SKM-1 treated with dmso at 0.1 percent for 144 hours (cell line): ENCODE measurements at regions not wholly inside any gene's neighbourhood (a gene's known extent, or its start where the extent isn't known, plus 50 kb on each side); places are given as distances from the start of the nearest gene placed in this dataset.
"Not testable (repeated sequence)": the region's sequence is repeated elsewhere in the genome, so short reads cannot be mapped to it uniquely, and the experiment has no call there.

Source experiments
- DNase-seq: peaks from one replicate; lab custom pipeline; 2025; ENCODE audit not compliant: unreplicated experiment; lab: John Stamatoyannopoulos, UW

DNA sequence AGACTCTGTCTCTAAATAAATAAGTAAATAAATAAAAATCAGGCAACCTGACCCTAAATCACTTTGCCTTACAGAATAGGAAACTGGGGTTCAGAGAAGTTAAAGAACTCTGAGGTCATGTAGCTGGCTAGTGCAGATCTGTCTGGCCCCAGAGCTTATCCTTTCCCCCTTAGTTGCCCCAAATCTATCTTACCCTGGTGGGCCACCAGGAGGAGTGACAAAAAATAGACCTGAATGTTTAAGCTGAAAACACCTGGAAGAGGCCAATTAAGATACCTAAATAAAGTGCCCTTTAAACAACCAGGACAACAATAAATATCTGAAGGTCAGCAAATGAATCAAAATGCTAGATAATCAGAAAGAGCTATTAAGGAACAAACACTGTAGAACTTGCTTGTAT, 59.7 kb downstream of the TEX35 start:
- DNase-seq = no peak

DNA sequence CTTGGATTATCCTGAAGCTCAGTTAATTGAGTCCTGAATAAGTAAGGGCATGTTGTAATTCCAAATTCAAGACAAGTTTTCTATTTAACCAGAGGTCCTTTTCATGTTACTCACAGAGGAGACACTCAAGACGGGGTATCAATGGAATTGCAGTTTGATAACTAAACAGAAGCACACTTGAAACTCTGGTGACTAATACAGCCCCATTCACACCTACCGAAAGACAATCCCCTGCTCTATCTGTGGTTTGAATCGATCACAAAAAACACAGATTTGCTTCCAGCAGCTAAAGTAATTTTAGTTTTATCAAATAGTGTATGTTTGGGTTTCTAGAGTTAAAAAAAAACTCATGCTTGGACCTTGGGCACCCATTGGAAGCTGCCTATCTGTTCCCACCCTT, 60.4 kb downstream of the TEX35 start:
- DNase-seq = no peak

DNA sequence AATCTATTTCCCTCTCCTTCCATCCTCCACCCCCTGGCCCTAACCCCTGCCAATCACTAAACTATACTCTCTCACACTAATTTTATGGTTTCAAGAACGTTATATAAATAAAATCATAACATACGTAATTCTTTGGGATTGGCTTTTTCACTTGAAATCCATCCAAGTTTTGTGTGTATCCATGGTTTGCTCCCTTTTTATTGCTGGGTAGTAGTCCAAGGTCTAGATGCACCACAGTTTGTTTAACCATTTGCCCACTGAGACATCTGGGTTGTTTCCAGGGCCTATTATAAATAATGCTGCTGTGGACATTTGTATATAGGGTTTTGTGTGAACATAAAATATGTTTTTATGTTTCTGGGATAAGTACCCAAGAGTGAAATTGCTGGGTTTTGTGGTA, 61.4 kb downstream of the TEX35 start:
- no peak for DNase-seq

DNA sequence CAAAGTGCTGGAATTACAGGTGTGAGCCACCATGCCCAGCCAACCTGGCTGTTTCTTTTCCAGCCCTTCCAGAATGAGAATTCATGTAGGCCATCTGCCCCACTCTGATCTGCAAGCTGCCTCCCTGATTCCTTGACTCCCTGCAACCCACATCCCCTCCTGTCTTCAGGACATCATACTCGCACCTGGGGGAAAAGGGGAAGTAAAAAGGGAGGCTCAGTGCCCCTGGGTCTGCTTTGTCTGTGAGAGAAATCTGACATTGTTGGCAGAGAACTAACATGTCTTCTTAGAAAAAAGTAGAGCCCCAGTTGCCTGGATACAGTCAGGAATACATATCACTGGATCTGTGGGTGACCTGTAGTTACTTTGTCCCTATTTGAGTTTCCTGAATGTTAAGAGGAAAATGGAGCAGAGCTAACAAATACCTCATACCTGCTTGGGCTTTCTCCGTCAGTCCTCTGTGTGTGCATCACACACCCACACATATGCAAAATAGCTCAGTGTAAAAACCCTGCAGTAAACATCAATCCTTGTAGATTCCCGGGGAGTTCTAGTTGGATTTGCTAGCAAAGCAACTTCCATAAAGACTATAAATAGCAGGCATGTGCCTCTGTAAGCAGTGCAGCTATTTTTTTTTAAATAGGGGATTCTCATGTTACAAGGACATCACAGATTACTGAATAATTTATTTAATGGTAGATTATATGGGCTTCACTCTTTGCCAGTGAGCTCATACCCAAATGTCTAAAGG, 62.9 kb downstream of the TEX35 start:
- DNase-seq = no peak

DNA sequence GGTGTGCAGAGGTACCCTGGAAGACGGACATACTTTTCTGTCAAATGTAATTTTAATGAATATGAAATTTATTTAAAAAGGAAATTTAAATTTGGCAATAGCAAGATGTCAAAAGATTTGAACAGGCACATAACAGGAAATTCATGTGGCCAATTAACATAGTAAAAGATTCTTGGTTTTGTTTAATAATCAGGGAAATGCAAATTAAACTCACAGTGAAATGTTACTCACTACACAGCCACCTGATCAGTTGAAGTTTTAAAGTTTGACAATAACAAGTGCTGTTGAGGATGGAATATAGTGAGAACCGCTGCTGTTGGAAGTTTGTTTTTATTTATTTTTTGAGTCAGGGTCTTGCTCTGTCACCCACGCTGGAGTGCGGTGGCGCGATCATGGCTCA, 63.9 kb downstream of the TEX35 start:
- no peak for DNase-seq

DNA sequence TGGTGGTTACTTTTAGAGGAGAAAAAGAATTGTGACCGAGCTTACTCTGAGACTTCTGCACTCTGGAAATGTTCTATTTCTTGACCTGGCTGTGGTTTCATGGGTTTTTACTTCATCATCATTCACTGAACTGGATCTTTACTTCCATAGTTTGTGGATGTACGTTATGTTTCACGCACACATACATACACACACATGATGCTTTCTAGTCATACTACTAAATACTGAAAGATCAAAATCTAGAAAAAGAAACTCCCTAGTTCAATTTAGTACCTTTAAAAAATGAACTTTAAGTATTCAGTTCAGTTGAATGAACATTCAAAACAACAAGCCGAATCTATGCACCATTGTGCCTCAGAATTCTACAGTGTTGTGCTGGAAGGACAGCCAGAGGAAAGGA, 65.0 kb downstream of the TEX35 start:
- no peak for DNase-seq

DNA sequence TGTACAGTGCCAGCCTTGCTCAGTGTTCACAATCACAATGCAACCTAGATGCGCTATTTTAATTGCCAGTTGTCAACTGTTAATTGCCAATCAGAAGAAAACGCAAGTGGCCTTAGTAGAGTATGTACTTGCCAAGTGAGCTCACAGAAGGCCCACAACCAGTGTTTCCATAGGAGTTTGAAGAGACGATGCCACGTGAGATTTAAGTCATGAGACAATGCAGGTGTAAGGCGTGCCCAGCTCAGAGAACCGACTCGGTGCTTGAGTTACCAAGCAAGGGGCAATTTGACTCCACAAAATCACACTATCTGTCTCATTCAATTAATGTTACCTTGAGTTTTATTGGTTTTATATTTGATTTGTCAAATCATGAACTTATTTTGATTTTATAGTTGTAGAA, 65.6 kb downstream of the TEX35 start:
- no peak for DNase-seq

DNA sequence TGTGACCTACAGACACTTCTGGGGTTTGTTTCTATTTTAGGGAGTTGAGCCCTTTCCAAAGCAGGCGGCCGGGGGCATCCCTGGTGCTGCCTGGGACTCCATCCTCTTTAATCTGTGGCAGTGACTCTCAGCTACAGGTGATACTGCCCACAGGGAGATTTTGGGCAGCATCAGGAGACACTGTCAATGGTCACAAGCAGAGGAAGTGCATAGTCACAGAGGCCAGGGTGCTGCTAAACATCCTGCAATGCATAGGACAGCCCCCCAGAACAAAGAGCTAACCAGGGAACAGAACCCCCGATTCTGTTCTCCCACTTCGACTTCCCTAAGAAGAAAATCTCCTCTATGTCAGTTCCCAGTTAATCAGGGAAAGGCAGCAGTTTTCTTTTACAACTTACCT, 66.2 kb downstream of the TEX35 start:
- DNase-seq = no peak

DNA sequence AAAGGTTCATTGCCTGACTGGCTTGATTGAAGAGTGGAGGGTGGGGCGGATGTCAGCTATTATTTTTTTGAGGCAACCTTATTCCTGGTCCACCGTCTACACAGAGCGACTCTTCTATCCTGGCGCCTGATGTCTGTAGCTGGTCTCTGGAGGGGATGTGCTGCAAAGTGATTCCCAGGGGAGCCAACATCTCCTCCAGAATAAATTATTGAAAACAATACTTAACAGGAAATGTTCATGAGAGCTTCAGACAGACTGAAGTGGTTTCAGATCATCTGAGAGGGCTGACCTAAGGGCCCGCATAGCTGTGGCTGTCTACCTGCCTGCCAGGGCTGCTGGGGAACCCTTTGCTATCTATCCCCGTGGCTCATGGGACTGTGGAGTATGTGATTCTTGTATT, 66.7 kb downstream of the TEX35 start:
- no peak for DNase-seq

DNA sequence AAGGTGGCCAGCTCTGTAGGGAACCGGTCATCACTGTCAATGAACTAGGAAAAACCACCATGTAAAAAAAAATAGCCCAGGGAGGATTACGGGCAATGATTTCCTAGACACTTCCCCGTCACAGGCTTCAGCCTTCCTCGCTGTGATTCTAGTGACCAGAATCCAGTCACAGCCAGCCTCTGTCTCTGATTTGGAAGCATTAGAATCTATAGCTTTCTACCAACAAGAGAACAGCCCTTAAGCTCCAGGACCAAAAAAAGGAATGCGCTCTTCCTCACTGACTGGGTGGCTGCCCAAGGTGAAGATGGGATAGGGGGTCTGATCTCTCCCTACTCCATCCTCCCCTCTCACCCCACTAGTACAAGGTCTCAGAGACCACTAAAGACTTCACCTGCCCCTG, 67.2 kb downstream of the TEX35 start:
- no peak for DNase-seq

DNA sequence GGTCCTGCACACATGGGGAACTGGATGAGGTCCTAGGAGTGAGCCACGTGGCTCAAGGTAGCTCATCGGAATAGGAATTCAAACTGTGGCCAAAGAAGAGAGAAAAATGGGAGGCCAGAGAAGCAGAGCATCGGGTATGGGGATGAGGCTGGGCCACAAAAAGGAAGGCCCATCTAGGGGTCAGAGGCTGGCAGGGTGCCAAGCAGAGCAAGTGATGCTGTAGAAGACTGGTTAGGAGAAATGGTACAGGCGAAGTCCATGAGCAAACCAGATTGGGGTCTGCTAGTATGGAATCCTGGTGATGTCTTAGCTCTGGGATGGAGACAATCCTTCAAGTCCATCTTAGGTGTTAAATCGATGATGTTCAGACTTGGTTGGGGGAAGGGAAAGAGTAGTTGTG, 68.0 kb downstream of the TEX35 start:
- DNase-seq = no peak

DNA sequence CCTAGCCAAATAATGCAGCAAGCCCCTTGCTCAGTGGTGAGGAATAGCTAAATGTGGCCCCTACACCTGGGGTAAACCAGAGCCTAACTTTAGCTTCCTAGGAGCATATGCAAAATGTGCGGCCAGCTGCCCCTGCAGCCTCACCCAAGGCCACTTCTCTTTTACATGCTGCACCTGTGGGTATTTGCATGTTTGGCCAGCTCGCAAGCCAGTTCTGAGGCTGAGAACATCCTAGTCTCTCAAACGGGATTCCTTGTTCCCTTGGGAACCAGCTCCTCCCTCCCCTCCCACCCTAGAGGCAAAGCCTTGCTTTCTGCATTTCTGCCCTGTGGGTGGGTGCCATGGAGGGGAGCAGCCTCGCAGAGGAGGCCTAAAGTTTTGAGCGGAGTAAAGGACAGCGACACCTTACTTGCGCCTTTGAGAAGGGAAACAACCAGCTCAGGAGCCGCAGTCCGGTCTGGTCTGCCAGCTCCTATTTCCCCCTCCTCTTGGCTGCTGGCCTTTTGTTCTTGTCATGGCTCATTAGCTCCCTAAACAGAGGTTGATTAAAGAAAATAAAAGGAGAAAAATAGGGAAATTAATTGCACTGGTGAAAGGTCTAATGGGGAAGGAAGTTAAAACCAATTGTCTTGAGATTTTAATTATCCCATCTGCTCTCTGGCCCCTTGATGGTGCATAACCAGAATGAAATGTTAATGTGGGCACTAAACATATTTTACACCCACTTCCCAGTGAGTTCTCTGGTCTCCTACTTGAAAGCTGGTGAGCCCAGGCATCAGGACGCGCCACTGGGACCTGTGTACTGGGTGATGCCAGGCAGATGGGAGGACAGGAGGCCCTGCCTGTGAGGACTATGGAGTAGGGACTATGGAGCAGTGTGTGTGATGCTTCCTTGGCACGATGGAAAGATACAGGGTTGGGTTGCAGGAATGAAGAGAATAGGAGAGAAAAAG, 68.7 kb downstream of the TEX35 start:
- DNase-seq = no peak

DNA sequence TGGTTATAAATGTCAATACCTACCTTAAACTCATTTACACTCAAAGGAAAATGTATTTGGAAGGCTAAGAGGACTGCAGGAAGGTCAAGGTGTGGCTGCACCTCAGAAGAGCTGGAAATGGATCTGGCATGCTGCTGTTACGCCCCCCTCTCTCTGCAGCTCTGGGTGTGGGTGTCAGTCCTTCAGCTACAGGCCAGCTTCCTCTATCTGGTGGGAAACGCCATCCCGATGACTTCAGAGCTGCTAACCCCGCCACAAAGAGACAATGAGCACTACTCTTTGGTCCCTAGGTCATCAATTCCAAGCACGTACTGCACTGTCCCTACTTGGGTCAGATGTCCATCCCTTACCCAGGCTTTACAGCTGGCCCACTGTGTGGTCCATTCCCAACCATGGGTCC, 74.2 kb downstream of the TEX35 start:
- no peak for DNase-seq

DNA sequence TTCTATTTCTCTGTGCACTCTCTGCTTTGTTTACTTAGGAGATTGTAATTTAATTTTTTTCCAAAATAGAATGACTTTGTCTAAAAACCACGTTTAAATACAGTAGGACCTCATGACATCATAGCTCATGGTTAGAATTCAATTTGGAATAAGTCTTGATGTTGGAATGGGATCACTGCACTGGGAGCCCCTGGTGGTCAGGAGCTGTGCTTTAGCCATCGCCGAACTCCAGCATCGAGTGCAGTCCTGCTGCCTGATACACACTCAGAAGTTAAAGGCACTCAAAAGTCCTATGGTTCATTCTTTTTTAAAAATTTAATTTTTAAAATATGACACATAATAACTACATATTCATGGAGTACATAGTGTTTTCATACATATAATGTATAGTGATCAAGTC, 75.1 kb downstream of the TEX35 start:
- DNase-seq = no peak

DNA sequence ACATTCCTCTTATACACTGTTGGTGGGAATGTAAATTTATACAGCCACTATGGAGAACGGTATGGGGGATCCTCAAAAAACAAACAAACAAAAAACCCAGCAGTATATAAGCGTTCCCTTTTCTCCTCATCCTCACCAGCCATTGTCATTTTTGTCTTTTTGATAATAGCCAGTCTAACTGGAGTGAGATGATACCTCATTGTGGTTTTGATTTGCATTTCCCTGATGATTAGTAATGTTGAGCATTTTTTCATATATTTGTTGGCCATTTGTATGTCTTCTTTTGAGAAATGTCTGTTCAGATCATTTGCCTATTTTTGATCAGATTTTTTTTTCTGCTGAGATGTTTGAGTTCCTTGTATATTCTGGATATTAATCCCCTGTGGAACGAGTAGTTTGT, 76.1 kb downstream of the TEX35 start:
- DNase-seq = not testable (repeated sequence)

DNA sequence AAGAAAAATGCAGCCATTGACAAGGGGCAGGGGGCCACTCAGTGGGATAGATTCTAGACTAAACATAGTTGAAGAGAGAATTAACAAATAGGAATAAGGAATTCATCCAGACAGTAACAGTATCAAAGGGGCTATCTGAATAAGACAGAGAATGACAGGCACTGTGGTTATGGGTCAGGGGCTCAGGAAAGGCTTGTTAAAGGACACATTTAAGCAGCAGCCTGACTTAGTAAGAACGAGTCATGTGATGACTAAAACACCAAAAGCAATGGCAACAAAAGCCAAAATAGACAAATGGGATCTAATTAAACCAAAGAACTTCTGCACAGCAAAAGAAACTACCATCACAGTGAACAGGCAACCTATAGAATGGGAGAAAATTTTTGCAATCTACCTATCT, 78.9 kb downstream of the TEX35 start:
- not testable (repeated sequence) for DNase-seq

DNA sequence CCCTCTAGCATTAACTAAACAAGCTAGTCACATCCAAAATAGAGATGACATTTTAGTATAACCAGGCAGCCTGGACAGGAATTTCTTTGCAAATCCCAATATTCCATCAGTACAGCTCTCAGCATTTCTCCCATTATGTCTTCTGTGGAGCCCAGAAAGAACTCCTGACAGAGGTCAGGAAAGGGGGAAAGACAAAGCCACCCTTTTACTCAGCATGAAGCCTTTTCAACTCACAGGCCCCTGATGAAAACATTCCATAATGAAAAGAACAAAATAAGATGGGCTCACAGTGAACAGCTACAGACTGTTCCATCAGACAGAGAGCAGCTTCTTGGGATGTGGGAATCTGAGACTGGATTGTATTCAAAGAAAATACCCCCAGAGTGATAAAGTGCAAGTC, 80.6 kb downstream of the TEX35 start:
- DNase-seq = no peak

DNA sequence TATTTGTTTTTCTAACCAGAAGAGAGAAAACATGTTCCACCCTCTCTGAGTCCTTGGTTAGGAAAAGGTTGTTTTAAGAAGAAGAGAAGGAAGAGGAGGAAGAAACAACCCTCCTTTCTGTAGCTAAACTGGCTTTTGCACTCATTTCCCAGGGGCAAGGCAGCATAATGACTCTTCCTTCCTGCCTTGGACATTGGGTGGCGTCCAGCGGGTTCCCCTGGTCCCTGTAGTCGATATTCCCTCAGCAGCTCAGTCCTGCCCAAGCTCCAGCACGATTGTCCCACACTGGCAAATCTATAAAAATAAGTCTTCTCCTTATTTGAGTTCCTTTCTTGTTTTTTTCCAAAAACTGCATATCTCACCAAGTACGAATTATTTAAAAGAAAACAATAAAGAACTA, 81.2 kb downstream of the TEX35 start:
- no peak for DNase-seq

DNA sequence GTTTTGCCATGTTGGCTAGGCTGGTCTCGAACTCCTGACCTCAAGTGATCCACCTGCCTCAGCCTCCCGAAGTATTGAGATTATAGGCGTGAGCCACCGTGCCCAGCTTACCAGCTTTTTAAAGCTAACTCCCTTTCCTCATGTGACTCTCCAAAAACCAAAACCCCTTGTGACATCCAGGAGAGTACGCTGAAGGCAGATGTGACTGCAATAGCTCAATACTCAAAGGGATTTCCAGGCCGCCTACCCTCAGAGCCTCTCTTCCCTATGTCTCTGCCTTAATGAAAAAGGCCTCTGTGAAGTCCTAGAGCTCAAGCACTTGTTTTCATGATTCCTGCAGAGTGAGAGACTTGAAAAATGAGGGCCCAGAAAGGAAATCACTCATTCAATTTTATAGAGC, 82.6 kb downstream of the TEX35 start:
- DNase-seq = no peak

DNA sequence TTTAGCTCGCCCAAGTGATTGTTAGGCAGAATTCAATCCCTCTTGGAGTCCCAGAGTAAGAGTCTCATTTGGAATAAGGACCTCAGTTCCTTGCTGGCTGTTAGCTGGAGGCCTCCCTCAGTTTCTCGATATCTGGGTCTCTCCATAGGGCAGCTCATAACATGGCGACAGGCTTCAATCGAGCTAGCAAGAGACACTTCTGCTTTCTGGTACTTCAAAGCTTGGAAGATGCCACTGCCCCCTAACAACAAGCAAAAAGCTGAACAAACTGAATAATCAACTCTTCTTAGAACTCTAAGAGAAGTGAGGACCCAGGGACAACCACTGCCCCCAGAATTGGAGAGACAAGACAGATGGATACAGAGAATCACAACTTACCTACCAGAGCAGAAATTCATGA, 86.2 kb downstream of the TEX35 start:
- DNase-seq = no peak

DNA sequence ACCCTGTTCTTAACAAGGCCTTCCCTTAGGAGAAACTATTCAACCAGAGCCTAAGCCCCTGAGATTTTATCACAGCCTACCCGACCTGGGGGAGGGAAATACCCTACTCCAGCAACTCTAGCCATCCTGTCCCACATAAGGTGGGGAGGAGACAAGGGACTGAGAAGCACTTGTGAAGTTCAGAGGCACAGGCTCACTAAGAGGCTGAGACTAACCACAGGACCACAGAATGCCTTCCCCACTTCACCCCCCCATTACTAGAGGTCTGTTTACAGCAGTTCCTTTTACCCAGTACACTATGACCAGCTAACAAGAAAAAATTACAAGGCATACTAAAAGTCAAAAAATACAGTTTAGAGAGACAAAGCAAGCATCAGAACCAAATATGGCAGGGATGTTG, 86.8 kb downstream of the TEX35 start:
- DNase-seq = no peak

DNA sequence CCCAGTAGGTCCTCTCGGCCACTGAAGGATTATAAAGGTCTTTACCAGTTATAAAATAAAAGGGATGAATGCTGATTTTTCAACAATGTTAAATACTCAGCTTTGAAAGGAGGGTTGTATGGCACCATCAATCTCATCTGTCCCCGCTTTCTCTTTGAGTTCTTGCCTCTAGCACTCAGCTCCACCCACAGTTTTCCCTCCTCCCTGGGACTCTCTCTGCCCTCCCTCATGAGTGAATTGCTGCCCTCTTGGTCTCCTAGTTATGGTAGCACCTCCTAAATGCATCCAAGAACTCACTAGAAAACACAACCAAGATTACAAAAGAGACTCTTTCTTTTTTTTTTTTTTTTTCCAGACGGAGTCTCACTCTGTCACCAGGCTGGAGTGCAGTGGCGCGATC, 91.0 kb downstream of the TEX35 start:
- no peak for DNase-seq
